Islet precursor cell (in vitro differentiated cells): ENCODE measurements at regions not wholly inside any gene's neighbourhood (a gene's known extent, or its start where the extent isn't known, plus 50 kb on each side); places are given as distances from the start of the nearest gene placed in this dataset.
A peak's percentile ranks its signal among the peaks of the same experiment; 100 is the strongest.
"Not testable (repeated sequence)": the region's sequence is repeated elsewhere in the genome, so short reads cannot be mapped to it uniquely, and the experiment has no call there.

Experiments used
- DNase-seq: peaks from one replicate; pipeline ENCODE4 v3.0.0-alpha.2; 2018

DNA sequence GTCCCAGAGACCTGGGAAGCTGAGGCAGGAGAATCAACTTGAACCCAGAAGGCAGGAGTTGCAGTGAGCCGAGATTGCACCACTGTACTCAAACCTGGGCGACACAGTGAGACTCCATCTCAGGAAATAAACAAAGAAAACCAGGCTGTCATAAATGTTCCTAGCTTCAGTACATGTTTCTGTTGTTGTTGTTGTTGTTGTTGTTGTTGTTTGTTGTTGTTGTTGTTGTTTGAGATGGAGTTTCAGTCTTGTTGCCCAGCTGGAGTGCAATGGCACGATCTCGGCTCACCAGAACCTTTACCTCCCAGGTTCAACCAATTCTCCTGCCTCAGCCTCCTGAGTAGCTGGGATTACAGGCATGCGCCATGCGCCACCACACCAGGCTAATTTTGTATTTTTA lies 452.5 kb downstream of the HS3ST3B1 start:
- no peak for DNase-seq

DNA sequence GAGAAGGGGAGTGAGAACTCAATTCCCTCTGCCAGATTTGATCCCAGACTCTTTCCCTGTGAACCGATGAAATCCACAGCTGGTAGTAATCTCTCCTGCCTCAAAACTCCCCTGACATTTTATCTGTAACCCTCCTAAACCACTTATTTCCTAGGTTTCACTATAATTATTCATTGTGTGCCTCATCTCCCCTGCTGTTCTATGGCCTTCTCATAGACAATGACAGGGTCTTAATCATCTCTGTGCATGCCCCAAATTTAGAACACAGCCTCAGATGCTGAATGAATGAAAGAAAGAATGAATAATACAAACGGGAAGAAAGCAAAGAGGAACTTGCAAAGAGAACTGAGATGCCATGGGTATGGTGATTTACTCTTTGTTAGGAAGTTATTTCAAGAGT lies 451.1 kb downstream of the HS3ST3B1 start:
- no peak for DNase-seq

DNA sequence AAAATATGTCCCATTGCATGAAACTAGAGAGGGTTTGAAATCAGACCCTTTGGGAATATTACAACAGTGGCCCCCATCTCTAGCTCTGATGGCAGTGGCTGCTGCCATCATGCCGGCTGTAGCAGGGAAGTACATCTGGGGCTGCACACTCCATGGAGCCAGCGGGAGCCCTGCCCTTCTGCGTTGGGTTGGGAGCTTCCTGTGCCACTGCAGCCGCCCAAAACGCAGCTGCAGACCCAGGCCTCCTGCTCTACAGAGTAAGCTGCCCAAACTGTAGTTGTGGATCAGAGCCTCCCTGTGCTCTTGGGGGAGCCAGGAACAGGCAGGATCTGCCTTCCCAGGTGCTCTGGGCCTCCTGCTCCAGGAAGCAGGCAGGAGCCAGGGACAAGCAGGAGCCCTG lies 450.0 kb downstream of the HS3ST3B1 start:
- no peak for DNase-seq

DNA sequence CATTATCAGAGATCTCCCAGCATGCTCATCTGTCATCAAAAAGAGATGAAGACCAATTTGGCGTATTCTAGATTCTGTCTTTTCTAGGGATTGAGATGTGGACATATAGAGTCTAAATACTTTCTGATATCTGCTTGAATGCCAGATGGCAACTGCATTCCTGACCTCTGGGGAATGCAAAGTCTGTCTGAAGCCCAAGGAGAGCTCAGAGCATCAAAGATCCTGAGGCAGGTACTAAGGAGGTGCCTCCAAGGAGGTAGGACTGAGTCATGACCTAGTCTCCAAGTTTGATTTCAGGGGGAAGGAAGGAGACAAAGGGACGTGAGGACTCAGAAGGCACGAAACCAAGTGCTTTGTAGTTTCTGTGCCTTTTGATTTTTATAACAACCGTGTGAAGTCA lies 448.4 kb downstream of the HS3ST3B1 start:
- DNase-seq = peak; percentile 75

DNA sequence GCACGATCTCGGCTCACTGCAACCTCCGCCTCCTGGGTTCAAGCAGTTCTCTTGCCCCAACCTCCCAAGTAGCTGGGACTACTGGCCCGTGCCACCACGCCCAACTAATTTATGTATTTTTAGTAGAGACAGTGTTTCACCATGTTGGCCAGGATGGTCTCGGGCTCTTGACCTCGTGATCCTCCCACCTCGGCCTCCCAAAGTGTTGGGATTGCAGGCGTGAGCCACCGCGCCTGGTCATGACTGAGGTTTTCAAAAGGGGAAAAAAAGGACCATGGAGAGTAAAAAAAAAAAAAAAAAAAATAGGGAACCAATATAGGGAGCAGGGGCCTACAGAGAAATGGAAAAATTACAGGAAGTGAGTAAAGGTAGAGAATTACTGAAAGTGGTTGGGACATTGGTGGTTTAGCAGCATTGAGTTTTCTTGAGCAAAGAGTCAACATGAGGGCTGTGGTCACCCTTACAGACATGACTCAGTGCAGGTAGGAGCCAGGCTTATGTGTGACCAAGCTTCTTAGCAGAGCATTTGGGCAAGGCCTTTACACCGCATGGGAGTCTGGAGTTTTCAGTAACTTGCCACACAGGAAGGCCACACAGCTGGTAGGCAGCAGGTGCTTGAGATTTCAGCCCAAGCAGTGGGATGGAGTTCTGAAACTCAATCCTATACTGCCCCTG lies 447.3 kb downstream of the HS3ST3B1 start:
- no peak for DNase-seq

DNA sequence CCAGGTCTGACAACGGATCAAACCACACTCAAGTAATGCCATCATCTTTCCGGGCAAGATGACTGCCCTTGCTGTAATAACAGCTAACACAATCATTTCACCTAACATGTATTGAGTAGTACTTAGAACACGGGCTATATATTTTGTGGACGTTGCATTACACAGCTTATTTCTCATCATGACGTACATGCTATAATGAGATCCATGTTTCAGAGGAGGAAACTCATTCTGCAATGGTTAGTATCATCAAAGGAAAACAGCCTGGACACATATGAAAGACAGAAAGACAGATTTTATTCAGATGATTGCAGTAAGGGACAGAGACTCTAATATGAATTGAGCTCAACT lies 446.7 kb downstream of the HS3ST3B1 start:
- DNase-seq = no peak

DNA sequence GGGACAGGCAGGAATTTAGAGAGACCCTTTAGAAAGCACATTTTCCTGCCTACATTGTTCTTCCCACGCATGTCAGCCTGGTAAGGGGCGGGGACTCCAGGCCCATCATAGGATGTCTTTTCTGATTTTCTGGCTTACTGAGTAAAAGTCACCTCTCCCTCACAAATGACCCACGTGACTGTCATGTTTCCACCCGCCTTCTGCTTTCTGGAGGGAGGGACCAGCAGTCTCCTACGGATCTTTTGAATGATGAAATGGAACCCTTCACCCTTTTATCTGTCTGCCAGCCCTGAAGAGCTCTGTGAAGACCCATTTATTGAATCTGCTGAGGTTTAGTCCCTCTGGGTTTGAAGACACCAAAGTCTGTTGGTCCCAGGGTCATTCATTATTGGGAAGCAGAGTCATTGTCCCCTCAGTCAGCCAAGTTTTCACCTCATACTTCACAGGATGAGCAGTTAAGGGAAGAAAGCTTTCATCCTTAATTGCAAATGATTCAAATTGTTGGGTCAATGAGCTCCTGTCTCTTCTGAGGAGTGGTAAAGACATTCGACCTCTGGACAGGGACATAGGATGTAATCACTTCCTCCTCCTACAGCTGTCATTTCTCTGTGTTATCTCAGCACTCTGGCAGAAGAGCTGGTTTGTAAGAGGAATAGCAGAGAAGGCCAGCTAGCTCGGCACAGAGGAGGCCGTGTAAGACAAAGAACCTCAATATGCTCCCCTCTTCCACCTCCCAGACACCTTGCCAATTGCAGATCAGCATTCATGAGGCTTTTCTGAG lies 446.1 kb downstream of the HS3ST3B1 start:
- DNase-seq = no peak

DNA sequence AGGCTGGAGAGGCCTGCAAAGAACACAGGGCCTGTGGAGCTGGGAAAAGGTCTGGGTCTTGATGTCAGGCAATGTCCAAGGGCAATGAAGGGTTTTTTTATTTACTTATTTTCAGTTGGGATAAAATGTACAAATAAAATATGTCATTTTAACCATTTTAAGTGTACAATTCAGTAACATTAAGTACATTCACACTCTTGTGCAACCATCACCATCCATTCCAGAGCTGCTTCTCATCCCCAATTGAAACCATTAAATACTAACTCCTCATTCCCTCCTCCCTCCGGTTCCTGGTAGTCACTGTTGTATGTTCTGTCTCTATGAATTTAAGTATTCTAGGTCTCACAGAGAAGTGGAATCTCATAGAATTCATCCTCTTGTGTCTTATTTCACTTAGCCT lies 444.7 kb downstream of the HS3ST3B1 start:
- no peak for DNase-seq

DNA sequence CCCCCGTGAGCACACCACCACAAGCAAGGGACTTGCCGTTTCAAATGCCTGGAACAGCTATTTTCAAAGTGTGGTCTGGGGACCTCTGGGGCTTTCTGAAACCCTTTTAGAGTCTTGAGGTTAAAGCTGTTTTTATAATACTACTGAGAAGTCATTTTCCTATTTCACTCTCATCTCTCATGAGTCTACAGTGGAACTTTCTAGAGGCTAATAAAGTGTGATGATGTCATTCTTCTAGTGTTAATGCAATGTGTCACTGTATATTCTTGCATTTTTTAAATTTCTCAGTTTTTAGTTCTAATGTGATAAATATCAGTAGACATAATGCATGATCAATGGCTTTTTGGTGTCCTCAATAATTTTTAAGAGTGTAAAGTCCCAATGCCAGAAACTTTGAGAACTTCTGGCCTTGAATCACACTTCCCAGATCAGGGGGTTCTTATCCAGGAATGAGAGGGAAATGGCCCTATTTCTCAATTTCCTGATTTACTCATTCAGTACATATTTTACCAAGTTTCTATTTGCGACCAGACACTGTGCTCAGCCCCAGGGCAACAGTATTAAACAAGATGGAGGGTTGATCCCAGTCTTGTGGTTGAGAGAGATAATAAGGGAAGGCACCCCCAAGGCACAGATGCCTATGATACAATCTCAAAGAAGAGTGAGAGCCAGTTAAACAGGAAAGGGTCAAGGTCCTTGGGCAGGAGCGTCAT lies 444.0 kb downstream of the HS3ST3B1 start:
- peak; percentile 74 for DNase-seq

DNA sequence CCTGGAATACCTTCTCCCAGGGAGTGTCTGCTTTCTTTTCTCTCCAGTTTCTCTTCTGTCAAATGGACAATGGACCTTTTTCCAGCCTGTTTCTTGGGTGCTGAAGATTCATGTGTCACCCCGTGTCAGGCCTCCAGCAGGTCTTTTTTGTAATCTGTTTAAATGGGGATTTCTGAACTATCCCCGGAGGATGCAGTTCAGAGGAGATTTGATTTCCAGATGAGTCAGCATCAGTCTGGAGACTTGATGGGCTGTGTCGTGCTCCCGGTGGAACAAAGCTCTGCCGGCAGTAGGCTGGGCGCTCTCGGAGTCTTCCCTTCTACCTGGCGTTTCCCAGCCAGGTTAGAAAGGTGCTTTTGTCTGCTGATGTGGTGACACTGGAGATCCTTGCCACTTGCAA lies 440.6 kb downstream of the HS3ST3B1 start:
- no peak for DNase-seq

DNA sequence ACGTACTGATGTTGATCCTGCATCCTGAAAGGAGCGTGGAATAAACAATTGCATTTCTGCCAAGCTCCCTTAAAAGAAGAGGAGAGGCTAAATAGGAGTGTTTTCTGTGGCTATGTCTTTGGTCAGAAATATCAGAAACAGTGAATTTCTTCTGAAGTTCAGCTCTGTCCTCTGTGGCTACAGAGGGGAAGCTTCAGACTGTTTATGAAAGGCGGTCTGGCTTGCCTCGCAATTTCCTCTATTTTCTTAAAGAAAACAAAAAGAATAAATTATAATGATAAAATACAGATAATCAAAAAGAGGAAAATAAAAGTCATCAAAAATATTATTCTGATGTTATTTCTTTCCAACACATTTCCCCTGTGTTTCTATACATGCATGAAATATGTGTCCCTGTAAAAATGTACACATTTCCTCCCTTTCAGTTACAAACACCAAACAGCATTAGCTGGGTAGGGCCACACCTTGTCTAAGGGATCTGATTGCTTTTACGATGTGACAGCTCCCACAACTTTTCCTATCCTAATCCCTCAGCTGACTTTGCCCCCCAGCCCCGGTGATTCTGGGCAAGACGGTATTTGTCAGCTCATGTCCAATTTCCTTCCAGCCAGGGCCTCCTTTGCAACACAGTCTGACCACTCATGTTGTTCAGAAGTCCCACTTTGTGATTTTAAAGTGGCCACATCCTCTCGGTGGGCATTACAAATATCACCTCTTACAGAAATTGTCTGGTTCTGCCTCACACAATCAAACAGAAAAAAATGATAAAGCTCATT lies 439.0 kb downstream of the HS3ST3B1 start:
- peak; percentile 73 for DNase-seq

DNA sequence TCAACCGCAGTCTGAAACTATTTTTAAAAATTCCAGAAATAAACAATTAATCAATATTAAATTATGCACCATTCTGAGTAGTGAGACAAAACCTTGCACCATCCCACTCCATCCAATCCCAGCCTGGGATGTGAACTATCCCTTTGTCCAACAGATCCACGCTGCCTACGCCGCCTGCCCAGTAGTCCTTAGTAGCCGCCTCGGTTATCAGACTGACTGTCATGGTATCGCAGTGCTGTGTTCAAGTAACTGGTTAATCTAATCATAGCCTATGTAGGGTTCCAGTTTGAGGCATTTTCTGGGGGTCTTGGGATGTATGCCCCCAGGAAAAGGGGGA lies 437.7 kb downstream of the HS3ST3B1 start:
- no peak for DNase-seq

DNA sequence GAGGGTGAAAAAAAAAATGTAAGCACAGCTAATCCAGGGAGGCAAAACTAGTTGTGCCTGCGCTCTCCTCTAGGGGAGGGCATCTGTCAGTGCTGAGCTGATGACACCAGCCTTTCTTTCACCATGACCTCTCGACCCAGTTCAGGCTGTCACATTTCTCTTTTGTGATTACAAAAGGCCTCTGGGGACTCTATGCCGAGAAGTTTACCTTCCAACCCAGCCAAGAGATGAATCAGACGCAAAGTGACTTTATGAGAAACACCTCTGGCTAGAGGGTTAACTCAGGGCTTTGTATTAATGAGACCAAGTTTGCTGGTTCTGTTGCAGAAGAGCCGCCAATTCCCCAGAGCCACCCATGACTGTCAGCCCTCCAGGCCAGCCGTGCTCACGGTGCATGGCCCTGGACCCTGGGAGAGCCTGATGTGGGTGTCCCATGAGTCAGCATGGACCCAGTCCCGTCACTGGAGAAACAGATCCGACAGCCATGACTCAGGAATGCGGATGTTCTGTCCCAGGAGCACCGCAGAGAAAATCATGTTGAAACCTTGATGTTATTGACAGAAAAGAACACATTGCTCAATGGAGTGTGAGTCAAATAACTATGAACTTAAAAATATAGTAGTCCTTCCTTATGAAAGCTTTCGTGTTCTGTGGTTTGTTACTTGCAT lies 437.2 kb downstream of the HS3ST3B1 start:
- peak; percentile 98 for DNase-seq

DNA sequence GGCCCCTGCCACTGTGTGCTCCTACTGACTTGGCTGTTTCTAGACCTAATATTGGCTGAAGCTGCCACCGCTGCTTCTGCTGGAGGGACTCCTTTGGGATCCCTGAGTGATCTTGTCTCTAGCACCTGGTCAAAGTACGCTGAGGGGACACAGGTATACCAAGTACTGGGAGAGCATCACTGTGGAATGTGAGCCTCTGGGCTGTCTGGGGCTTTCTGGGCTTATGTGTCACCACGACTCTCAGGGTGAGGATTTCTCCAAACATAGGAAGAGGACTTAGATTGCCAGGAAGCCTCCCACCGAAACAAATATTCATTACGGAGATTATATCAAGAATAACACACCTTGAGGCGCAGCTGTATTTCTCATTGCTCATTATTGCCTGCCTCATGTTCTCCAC lies 435.8 kb downstream of the HS3ST3B1 start:
- no peak for DNase-seq

DNA sequence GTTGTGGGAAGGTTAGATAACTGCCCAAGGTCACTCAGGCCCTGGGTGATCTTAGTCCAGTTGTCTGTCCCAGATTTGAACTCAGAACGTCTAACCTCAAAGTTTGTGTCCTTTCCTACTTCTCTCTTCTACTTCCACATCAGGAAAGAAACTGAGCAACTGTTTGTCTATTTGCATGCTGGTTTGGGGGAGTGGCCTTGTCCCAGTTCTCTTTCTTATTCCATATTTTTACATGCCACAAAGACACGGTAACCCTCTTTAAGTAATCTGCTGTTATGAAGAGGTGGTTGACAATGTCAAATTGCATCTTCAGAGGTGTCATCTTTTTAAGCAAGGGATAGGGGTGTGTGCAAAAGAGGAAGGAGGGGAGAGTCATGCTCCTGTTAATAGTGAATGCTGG lies 432.5 kb downstream of the HS3ST3B1 start:
- DNase-seq = no peak

DNA sequence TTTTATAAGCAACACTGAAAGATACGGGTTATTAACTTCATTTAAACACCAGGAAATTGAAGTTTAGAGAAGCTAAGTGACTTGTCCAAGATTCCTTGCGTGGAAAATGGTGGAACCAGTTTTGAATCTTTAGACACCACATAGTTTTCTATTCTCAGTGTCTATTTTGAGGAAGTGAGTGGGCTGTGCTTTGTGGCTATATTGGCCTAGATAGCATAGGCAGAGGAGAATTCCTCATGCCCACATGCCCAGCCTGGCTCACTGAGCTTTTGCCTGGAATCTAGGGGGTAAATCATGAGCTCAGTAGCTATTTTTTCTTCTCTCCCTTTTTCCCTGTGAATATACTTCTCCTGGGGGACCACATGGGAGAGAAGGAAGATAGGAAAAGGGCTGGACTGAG lies 431.3 kb downstream of the HS3ST3B1 start:
- no peak for DNase-seq

DNA sequence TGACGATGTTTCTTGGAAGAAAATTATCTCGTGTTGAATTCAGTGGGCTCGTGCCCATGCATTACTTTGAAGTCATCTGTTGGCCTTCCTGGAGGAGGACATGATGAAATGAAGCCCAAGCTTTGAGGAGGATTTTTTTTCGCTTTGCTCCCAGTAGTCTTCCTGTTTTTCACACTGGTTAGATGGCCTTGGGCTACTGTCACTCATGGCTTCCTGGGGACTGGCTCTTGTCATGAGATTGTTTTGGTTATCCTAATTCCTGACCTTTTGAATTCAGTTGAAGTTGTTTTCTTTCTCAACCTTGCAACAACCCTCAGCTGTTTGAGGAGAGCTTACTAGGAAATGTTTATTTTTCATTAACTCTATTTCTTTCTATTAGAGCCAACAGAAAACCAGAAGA lies 430.7 kb downstream of the HS3ST3B1 start:
- peak; percentile 74 for DNase-seq

DNA sequence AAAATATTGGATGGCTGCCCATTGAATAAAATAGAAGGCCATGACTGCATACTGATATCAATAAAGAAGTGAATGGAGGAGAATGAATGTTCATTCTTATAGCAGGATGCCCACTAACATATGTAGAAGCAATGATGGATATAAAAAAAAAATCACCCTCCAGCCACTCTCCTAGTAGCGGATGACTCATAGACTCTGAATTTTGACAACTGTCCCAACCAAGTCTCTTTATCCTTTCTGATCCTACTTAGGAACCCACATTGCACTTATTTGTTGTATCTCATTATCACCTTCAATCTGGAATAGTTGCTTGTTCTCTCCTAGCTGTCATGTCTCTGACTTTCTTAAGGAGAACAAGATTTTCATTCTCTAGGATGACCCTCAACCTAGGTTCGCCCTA lies 429.9 kb downstream of the HS3ST3B1 start:
- DNase-seq = no peak

DNA sequence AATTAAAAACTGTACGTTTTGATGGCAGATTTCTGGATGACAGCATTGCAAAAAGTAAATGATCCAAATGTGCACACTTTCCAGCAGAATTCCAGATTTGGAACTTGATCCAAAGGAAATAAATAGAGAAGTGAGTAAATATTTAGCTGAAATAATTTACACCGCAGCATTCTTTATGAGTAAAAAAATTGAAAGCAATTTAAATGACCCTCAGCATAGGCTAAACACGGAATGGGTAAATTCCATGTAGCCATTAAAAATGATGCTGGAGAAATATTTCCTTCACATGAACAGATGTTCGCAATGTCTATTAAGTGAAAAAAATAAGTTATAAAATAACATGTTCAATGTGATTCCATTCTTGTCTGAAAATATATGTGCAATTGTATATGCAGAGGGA lies 424.8 kb downstream of the HS3ST3B1 start:
- no peak for DNase-seq

DNA sequence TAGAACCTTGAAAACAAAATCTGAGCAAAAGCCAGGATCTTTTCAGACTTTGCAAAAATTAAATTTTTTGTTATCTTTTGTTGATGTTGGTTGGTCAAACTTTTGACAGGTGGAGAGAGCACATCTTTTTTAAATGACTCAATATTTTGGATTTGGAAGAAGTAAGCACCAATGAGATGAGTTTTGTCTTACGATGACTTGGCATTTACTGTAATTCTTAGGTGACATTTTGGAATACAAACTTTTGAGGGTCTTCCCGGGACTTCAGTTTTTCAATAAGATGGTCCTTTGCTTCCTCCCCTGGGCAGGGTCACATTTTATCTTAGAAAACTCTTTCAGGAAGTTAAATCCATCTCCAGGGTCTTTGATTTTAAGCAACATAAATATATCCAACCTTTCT lies 423.9 kb downstream of the HS3ST3B1 start:
- no peak for DNase-seq

DNA sequence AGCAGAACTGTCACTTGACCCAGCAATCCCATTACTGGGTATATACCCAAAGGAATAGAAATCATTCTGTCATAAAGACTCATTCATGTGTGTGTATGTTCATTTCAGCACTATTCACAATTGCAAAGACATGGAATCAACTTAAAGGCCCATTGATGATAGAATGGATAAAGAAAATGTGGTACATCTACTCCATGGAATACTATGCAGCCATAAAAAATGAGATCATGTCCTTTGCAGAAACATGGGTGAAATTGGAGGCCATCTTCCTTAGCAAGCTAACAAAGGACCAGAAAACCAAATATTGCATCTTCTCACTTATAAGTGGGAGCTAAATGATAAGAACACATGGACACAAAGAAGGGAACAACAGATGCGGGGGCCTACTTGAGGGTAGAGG lies 422.5 kb downstream of the HS3ST3B1 start:
- not testable (repeated sequence) for DNase-seq

DNA sequence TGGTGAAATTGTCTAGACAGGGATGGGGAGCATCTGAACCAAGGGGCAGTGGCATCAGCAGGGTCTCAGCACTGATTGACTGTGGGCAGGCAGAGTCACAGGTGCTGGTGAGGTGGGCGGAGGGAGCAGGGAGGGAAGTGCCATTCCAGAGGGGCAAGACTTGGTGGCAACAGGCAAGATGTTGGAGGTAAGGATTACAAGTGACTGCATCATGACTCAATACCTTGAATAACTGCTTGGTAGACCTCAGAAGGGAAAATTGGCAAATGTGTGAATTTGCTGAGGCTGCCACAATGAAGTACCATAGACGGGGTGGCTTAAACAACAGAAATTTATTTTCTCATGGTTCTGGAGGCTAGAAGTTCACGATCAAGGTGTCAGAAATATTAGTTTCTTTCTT lies 419.1 kb downstream of the HS3ST3B1 start:
- DNase-seq = peak; percentile 38

DNA sequence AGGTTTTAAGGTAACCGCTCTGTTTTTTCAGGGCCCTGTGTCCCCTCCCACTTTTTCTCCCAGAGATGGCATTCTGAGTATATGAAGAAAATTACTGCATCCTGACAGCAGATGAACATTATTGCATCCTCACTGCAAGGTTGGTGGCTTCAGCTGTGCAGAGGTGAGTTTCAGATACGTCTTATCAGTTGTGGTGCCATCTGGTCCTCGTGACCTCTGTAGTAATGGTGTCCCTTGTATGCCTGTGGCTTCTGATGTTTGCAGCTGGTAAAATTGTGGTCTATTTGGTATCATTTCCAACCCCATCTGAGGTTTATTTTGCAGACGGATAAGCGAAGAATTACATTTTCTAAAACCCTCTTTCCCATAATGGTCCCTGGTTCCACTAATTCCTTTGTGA lies 417.0 kb downstream of the HS3ST3B1 start:
- peak; percentile 22 for DNase-seq
